SK-N-SH treated with all-trans-retinoic acid at 6 μM for 48 hours (cell line): ENCODE measurements at regions not wholly inside any gene's neighbourhood (a gene's known extent, or its start where the extent isn't known, plus 50 kb on each side); places are given as distances from the start of the nearest gene placed in this dataset.

Experiments used
- ATAC-seq: fragments of 200-7000 bp; cut with Tn5 transposase; 3 replicates; pipeline ENCODE4 v1.9.1; 2020; ENCODE audit warnings: mild to moderate bottlenecking, moderate library complexity
- ARNTL ChIP-seq: fragments of 450-650 bp; formaldehyde crosslinking; IDR thresholded peaks from 2 replicates; pipeline ENCODE4 v1.5.0; 2020; ENCODE audit warnings: low read depth, mild to moderate bottlenecking, moderate library complexity, borderline replicate concordance
- BACH2 ChIP-seq: fragments of 250-450 bp; sonication (Bioruptor Pico); IDR thresholded peaks from 2 replicates; pipeline ENCODE4 v1.9.0; 2021; ENCODE audit warnings: mild to moderate bottlenecking, borderline replicate concordance
- CSDC2 ChIP-seq: fragments of 250-450 bp; sonication (Bioruptor Pico); IDR thresholded peaks from 2 replicates; pipeline ENCODE4 v1.5.0; 2020; ENCODE audit warnings: mild to moderate bottlenecking, moderate library complexity
- CSRNP3 ChIP-seq: fragments of 250-450 bp; sonication (Bioruptor Pico); IDR thresholded peaks from 2 replicates; pipeline ENCODE4 v1.5.1; 2021; ENCODE audit warnings: mild to moderate bottlenecking, moderate library complexity
- ESRRG ChIP-seq: fragments of 250-450 bp; sonication (Bioruptor Pico); IDR thresholded peaks from 2 replicates; pipeline ENCODE4 v1.6.1; 2021; ENCODE audit warnings: mild to moderate bottlenecking
- GLIS3 ChIP-seq: fragments of 250-450 bp; sonication (Bioruptor Pico); IDR thresholded peaks from 2 replicates; pipeline ENCODE4 v1.5.0; 2020; ENCODE audit warnings: mild to moderate bottlenecking, moderate library complexity
- ISL1 ChIP-seq: fragments of 250-450 bp; sonication (Bioruptor Pico); IDR thresholded peaks from 2 replicates; pipeline ENCODE4 v2.1.2; 2022; ENCODE audit warnings: mild to moderate bottlenecking, moderate library complexity
- OSR1 ChIP-seq: fragments of 250-450 bp; sonication (Bioruptor Pico); IDR thresholded peaks from 2 replicates; pipeline ENCODE4 v1.8.0; 2022; ENCODE audit warnings: moderate library complexity, mild to moderate bottlenecking, inconsistent platforms
- POU6F1 ChIP-seq: fragments of 250-450 bp; sonication (Bioruptor Pico); IDR thresholded peaks from 2 replicates; pipeline ENCODE4 v1.8.0; 2021; ENCODE audit warnings: low read depth, mild to moderate bottlenecking, moderate library complexity, borderline replicate concordance
- PPARA ChIP-seq: fragments of 250-450 bp; sonication (Bioruptor Pico); IDR thresholded peaks from 2 replicates; pipeline ENCODE4 v1.5.0; 2020; ENCODE audit warnings: mild to moderate bottlenecking, borderline replicate concordance
- SNAI2 ChIP-seq: fragments of 250-450 bp; sonication (Bioruptor Pico); IDR thresholded peaks from 2 replicates; pipeline ENCODE4 v1.5.0; 2020; ENCODE audit warnings: mild to moderate bottlenecking, moderate library complexity
- TCF4 ChIP-seq: fragments of 250-450 bp; sonication (Bioruptor Pico); IDR thresholded peaks from 2 replicates; pipeline ENCODE4 v1.8.0; 2021; ENCODE audit warnings: mild to moderate bottlenecking, moderate library complexity, borderline replicate concordance
- TOX ChIP-seq: fragments of 250-450 bp; sonication (Bioruptor Pico); IDR thresholded peaks from 2 replicates; pipeline ENCODE4 v1.8.0; 2021; ENCODE audit warnings: mild to moderate bottlenecking, moderate library complexity, borderline replicate concordance
- ZC3H10 ChIP-seq: fragments of 250-450 bp; sonication (Bioruptor Pico); IDR thresholded peaks from 2 replicates; pipeline ENCODE4 v1.5.1; 2021; ENCODE audit warnings: mild to moderate bottlenecking, moderate library complexity
- ZFP3 ChIP-seq: fragments of 250-450 bp; sonication (Bioruptor Pico); IDR thresholded peaks from 2 replicates; pipeline ENCODE4 v1.5.0; 2020; ENCODE audit warnings: mild to moderate bottlenecking, moderate library complexity
- ZFP30 ChIP-seq: fragments of 450-650 bp; formaldehyde crosslinking; IDR thresholded peaks from 2 replicates; pipeline ENCODE4 v1.5.0; 2022; ENCODE audit warnings: mild to moderate bottlenecking, moderate library complexity
- ZNF70 ChIP-seq: fragments of 450-650 bp; formaldehyde crosslinking; IDR thresholded peaks from 2 replicates; pipeline ENCODE4 v1.5.0; 2020; ENCODE audit warnings: mild to moderate bottlenecking, moderate library complexity
- ZNF8 ChIP-seq: fragments of 450-650 bp; formaldehyde crosslinking; IDR thresholded peaks from 2 replicates; pipeline ENCODE4 v1.5.0; 2020; ENCODE audit warnings: mild to moderate bottlenecking, moderate library complexity
- TF ChIP-seq, protein P1 (sequence below): fragments of 250-450 bp; sonication (Bioruptor Pico); IDR thresholded peaks from 2 replicates; pipeline ENCODE4 v1.5.1; 2020; ENCODE audit warnings: low read depth, mild to moderate bottlenecking, moderate library complexity
- TF ChIP-seq, protein P2 (sequence below): fragments of 250-450 bp; sonication (Bioruptor Pico); IDR thresholded peaks from 2 replicates; pipeline ENCODE4 v1.5.0; 2020; ENCODE audit warnings: mild to moderate bottlenecking, moderate library complexity

DNA sequence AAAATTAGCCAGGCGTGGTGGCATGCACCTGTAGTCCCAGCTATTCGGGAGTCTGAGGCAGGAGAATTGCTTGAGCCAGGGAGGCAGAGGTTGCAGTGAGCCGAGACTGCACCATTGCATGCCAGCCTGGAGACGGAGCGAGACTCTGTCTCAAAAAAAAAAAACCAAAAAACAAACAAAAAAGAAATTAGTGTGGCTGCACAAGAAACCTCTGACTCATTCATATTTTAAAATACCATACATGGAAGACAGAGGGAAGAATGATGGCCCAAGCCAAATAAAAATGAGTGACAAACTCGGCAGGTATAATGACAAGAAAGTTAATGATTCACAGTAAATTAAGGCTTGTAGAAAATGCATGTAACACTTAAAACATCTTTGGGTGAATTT, 875.8 kb downstream of the EPHA4 start:
- TF ChIP-seq SNAI2 (CRISPR knock-in tag), result no peak
- TF ChIP-seq, protein P1, sequence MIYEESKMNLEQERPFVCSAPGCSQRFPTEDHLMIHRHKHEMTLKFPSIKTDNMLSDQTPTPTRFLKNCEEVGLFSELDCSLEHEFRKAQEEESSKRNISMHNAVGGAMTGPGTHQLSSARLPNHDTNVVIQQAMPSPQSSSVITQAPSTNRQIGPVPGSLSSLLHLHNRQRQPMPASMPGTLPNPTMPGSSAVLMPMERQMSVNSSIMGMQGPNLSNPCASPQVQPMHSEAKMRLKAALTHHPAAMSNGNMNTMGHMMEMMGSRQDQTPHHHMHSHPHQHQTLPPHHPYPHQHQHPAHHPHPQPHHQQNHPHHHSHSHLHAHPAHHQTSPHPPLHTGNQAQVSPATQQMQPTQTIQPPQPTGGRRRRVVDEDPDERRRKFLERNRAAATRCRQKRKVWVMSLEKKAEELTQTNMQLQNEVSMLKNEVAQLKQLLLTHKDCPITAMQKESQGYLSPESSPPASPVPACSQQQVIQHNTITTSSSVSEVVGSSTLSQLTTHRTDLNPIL, result no peak
- no peak for TF ChIP-seq PPARA (CRISPR knock-in tag)
- no peak for TF ChIP-seq BACH2
- no peak for TF ChIP-seq ARNTL (CRISPR knock-in tag)
- TF ChIP-seq ZNF8 (CRISPR knock-in tag), result no peak
- no peak for TF ChIP-seq ESRRG (CRISPR knock-in tag)
- TF ChIP-seq CSRNP3 (CRISPR knock-in tag), result no peak
- no peak for TF ChIP-seq ZFP30 (CRISPR knock-in tag)
- no peak for TF ChIP-seq POU6F1 (CRISPR knock-in tag)
- TF ChIP-seq TCF4 (CRISPR knock-in tag), result no peak
- TF ChIP-seq ZC3H10 (CRISPR knock-in tag), result no peak
- no peak for TF ChIP-seq ISL1 (CRISPR knock-in tag)
- no peak for TF ChIP-seq CSDC2
- TF ChIP-seq TOX (CRISPR knock-in tag), result no peak
- no peak for TF ChIP-seq GLIS3 (CRISPR knock-in tag)
- no peak for TF ChIP-seq ZFP3
- no peak for TF ChIP-seq ZNF70
- no peak for ATAC-seq

DNA sequence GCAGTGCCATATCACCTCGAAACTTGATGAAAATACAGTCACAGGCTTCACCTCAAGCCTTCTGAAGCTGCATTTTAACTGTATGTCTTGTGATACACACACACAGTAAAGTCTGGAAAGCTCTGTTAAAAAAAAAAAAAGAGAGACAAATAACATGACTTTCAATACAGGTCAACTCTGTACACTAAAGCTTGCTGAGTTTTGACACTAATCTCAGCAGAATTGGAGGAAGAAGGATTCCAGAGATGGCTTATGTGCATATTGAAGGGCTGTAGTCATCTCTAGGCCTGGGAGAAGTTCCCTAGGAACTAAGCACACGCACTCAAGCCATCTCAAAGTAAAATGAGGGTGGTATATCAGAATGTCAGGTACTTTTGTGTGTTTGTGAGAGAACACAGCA, 875.1 kb downstream of the EPHA4 start:
- TF ChIP-seq GLIS3 (CRISPR knock-in tag), result no peak
- no peak for TF ChIP-seq ZNF8 (CRISPR knock-in tag)
- no peak for TF ChIP-seq PPARA (CRISPR knock-in tag)
- TF ChIP-seq BACH2, result no peak
- TF ChIP-seq TCF4 (CRISPR knock-in tag), result no peak
- TF ChIP-seq ZFP30 (CRISPR knock-in tag), result no peak
- TF ChIP-seq ZNF70, result no peak
- TF ChIP-seq, protein P1, result no peak
- no peak for TF ChIP-seq POU6F1 (CRISPR knock-in tag)
- TF ChIP-seq ISL1 (CRISPR knock-in tag), result no peak
- TF ChIP-seq TOX (CRISPR knock-in tag), result no peak
- no peak for TF ChIP-seq OSR1 (CRISPR knock-in tag)
- TF ChIP-seq ZFP3, result no peak
- TF ChIP-seq SNAI2 (CRISPR knock-in tag), result no peak
- TF ChIP-seq ZC3H10 (CRISPR knock-in tag), result no peak
- TF ChIP-seq ARNTL (CRISPR knock-in tag), result no peak
- TF ChIP-seq, protein P2, sequence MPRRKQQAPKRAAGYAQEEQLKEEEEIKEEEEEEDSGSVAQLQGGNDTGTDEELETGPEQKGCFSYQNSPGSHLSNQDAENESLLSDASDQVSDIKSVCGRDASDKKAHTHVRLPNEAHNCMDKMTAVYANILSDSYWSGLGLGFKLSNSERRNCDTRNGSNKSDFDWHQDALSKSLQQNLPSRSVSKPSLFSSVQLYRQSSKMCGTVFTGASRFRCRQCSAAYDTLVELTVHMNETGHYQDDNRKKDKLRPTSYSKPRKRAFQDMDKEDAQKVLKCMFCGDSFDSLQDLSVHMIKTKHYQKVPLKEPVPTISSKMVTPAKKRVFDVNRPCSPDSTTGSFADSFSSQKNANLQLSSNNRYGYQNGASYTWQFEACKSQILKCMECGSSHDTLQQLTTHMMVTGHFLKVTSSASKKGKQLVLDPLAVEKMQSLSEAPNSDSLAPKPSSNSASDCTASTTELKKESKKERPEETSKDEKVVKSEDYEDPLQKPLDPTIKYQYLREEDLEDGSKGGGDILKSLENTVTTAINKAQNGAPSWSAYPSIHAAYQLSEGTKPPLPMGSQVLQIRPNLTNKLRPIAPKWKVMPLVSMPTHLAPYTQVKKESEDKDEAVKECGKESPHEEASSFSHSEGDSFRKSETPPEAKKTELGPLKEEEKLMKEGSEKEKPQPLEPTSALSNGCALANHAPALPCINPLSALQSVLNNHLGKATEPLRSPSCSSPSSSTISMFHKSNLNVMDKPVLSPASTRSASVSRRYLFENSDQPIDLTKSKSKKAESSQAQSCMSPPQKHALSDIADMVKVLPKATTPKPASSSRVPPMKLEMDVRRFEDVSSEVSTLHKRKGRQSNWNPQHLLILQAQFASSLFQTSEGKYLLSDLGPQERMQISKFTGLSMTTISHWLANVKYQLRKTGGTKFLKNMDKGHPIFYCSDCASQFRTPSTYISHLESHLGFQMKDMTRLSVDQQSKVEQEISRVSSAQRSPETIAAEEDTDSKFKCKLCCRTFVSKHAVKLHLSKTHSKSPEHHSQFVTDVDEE (CRISPR knock-in tag), result no peak
- TF ChIP-seq, all 23 proteins: peak for 0
- ATAC-seq, result no peak
